Smooth muscle cell (in vitro differentiated cells): ENCODE measurements at regions not wholly inside any gene's neighbourhood (a gene's known extent, or its start where the extent isn't known, plus 50 kb on each side); places are given as distances from the start of the nearest gene placed in this dataset.

Experiments used
- DNase-seq: peaks from one replicate; lab custom pipeline; 2025; ENCODE audit not compliant: unreplicated experiment; lab: John Stamatoyannopoulos, UW
- H2AFZ ChIP-seq: fragments of 200-600 bp; sonication (generic); 2 replicates; pipeline ENCODE4 v1.6.0; 2016; ENCODE audit warnings: antibody characterized with exemption, low read depth, mild to moderate bottlenecking
- H3F3A ChIP-seq: fragments of 200-600 bp; sonication (generic); 2 replicates; pipeline ENCODE4 v1.6.0; 2017; ENCODE audit warnings: antibody characterized with exemption, low read depth
- H3K27ac ChIP-seq: fragments of 200-600 bp; sonication (generic); 2 replicates; pipeline ENCODE4 v1.5.1; 2016; ENCODE audit warnings: low read depth, mild to moderate bottlenecking
- H3K27me3 ChIP-seq: fragments of 200-600 bp; sonication (generic); 2 replicates; pipeline ENCODE4 v1.6.1; 2016; ENCODE audit warnings: low read depth, mild to moderate bottlenecking
- H3K36me3 ChIP-seq: fragments of 200-600 bp; sonication (generic); 2 replicates; pipeline ENCODE4 v1.5.1; 2016; ENCODE audit warnings: low read depth
- H3K4me1 ChIP-seq: fragments of 200-600 bp; sonication (generic); 2 replicates; pipeline ENCODE4 v1.5.1; 2016; ENCODE audit warnings: low read depth
- H3K4me2 ChIP-seq: fragments of 200-600 bp; sonication (generic); 2 replicates; pipeline ENCODE4 v1.6.0; 2016; ENCODE audit warnings: mild to moderate bottlenecking
- H3K4me3 ChIP-seq: fragments of 200-600 bp; sonication (generic); 2 replicates; pipeline ENCODE4 v1.5.1; 2016; ENCODE audit warnings: mild to moderate bottlenecking
- H3K79me2 ChIP-seq: fragments of 200-600 bp; sonication (generic); 2 replicates; pipeline ENCODE4 v1.6.0; 2016; ENCODE audit warnings: low read depth, mild to moderate bottlenecking
- H3K9ac ChIP-seq: fragments of 200-600 bp; sonication (generic); 2 replicates; pipeline ENCODE4 v1.6.0; 2016; ENCODE audit warnings: low read depth
- H3K9me3 ChIP-seq: fragments of 200-600 bp; sonication (generic); replicated peaks from 2 replicates; pipeline ENCODE4 v1.5.1; 2016; ENCODE audit warnings: low read depth
- H4K20me1 ChIP-seq: fragments of 200-600 bp; sonication (generic); 2 replicates; pipeline ENCODE4 v1.6.0; 2016; ENCODE audit warnings: low read depth
- WGBS: methylation state at CpG from one replicate; pipeline ENCODE4 v1.1.7; 2016; ENCODE audit warnings: low lambda C conversion rate; 5-methylcytosine and 5-hydroxymethylcytosine counted together
- TF ChIP-seq, protein P1 (sequence below): fragments of 200-600 bp; sonication (generic); IDR thresholded peaks from 2 replicates; pipeline ENCODE4 v1.5.1; 2017; ENCODE audit warnings: borderline replicate concordance, mild to moderate bottlenecking, antibody characterized with exemption; ENCODE audit not compliant: insufficient read depth, poor library complexity, severe bottlenecking

GRCh38 chr10:111373696-111374095 lies 296.9 kb downstream of the ADRA2A start:
- H2AFZ ChIP-seq = no peak overlapping the region
- no peaks in the 10 kb centered on the region for H4K20me1 ChIP-seq
- H3K79me2 ChIP-seq = no peaks in the 10 kb centered on the region
- no peak for DNase-seq
- H3K4me2 ChIP-seq = no peak overlapping the region
- H3K9me3 ChIP-seq = no peaks in the 10 kb centered on the region
- H3K4me1 ChIP-seq = no peaks in the 10 kb centered on the region
- H3K4me3 ChIP-seq = no peak overlapping the region
- no peak overlapping the region for H3K27ac ChIP-seq
- no peaks in the 10 kb centered on the region for H3K36me3 ChIP-seq
- WGBS = 94% methylated on average over 1 of the region's 1 CpG
- H3K9ac ChIP-seq = no peak overlapping the region
- H3F3A ChIP-seq = no peaks in the 10 kb centered on the region
- TF ChIP-seq, protein P1, sequence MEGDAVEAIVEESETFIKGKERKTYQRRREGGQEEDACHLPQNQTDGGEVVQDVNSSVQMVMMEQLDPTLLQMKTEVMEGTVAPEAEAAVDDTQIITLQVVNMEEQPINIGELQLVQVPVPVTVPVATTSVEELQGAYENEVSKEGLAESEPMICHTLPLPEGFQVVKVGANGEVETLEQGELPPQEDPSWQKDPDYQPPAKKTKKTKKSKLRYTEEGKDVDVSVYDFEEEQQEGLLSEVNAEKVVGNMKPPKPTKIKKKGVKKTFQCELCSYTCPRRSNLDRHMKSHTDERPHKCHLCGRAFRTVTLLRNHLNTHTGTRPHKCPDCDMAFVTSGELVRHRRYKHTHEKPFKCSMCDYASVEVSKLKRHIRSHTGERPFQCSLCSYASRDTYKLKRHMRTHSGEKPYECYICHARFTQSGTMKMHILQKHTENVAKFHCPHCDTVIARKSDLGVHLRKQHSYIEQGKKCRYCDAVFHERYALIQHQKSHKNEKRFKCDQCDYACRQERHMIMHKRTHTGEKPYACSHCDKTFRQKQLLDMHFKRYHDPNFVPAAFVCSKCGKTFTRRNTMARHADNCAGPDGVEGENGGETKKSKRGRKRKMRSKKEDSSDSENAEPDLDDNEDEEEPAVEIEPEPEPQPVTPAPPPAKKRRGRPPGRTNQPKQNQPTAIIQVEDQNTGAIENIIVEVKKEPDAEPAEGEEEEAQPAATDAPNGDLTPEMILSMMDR = no peak
- H3K27me3 ChIP-seq = peaks cover 5% of the 10 kb centered on the region

GRCh38 chr10:111379534-111380187 lies 302.8 kb downstream of the ADRA2A start:
- H2AFZ ChIP-seq = no peak overlapping the region
- H4K20me1 ChIP-seq = no peaks in the 10 kb centered on the region
- TF ChIP-seq, protein P1 = no peak
- no peaks in the 10 kb centered on the region for H3K36me3 ChIP-seq
- H3K9ac ChIP-seq = no peak overlapping the region
- H3K9me3 ChIP-seq = no peaks in the 10 kb centered on the region
- H3K79me2 ChIP-seq = no peaks in the 10 kb centered on the region
- no peak overlapping the region for H3K27ac ChIP-seq
- no peaks in the 10 kb centered on the region for H3K27me3 ChIP-seq
- no peak overlapping the region for H3K4me3 ChIP-seq
- DNase-seq = no peak
- H3K4me1 ChIP-seq = no peaks in the 10 kb centered on the region
- no peak overlapping the region for H3K4me2 ChIP-seq
- WGBS = 88% methylated on average over 2 of the region's 2 CpGs
- no peaks in the 10 kb centered on the region for H3F3A ChIP-seq

- Histone ChIP-seq H3K9me3 (no peaks in the 10 kb centered on the region), H3K79me2 (no peaks in the 10 kb centered on the region), H3K4me3 (no peak overlapping the region), H4K20me1 (no peaks in the 10 kb centered on the region), H2AFZ (no peak overlapping the region), H3K4me1 (no peaks in the 10 kb centered on the region), H3K27ac (no peak overlapping the region), H3K4me2 (peak overlapping the region; percentile 50), H3K27me3 (no peaks in the 10 kb centered on the region), H3F3A (no peaks in the 10 kb centered on the region), H3K36me3 (no peaks in the 10 kb centered on the region), H3K9ac (no peak overlapping the region)
- TF ChIP-seq, protein P1 = no peak
- no peak for DNase-seq
These were observed 307.7 kb downstream of the ADRA2A start for GRCh38 chr10:111384556-111384955.
